BE2C (cell line): ENCODE measurements at regions not wholly inside any gene's neighbourhood (a gene's known extent, or its start where the extent isn't known, plus 50 kb on each side); places are given as distances from the start of the nearest gene placed in this dataset.

Experiments
- DNase-seq: peaks from one replicate; pipeline ENCODE4 v3.0.0-alpha.2; 2020
- H3K27me3 ChIP-seq: fragments of 250-450 bp; sonication (Bioruptor Pico); 2 replicates; pipeline ENCODE4 v1.5.1; 2020; ENCODE audit warnings: mild to moderate bottlenecking
- H3K36me3 ChIP-seq: fragments of 250-450 bp; sonication (Bioruptor Pico); 2 replicates; pipeline ENCODE4 v1.5.1; 2020; ENCODE audit warnings: mild to moderate bottlenecking
- H3K4me1 ChIP-seq: fragments of 250-450 bp; sonication (Bioruptor Pico); 2 replicates; pipeline ENCODE4 v1.5.1; 2020
- H3K4me3 ChIP-seq: 2 replicates; pipeline ENCODE4 v1.5.1; 2011; ENCODE audit warnings: low read depth, low read length
- H3K9me3 ChIP-seq: fragments of 250-450 bp; sonication (Bioruptor Pico); 2 replicates; pipeline ENCODE4 v1.5.1; 2020
- TF ChIP-seq, protein P1 (sequence below): IDR thresholded peaks from 2 replicates; pipeline ENCODE4 v1.5.1; 2012; ENCODE audit warnings: mild to moderate bottlenecking, low read depth, low read length

DNA sequence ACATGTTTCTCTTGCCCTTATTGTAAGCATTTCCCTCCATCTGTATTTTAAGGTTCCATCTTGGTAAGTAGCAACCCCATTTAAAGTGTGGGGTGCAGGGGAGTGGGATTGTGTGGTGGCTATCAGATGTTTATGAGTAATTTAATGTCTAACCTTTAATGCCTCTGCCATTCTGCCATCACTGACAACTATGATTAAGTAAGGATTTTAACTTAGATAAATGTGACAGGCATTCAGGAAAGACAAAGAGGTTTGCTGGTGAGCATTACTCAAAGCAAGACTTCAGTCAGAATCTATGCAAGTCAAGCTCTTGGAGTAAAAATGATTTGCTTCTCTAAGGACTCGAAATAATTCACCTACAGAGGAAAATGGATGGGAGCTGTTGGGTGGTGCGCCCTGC is 143.0 kb downstream of the NXNL2 start:
- H3K27me3 ChIP-seq, result no peaks in the 10 kb centered on the region
- no peak for DNase-seq
- TF ChIP-seq, protein P1, sequence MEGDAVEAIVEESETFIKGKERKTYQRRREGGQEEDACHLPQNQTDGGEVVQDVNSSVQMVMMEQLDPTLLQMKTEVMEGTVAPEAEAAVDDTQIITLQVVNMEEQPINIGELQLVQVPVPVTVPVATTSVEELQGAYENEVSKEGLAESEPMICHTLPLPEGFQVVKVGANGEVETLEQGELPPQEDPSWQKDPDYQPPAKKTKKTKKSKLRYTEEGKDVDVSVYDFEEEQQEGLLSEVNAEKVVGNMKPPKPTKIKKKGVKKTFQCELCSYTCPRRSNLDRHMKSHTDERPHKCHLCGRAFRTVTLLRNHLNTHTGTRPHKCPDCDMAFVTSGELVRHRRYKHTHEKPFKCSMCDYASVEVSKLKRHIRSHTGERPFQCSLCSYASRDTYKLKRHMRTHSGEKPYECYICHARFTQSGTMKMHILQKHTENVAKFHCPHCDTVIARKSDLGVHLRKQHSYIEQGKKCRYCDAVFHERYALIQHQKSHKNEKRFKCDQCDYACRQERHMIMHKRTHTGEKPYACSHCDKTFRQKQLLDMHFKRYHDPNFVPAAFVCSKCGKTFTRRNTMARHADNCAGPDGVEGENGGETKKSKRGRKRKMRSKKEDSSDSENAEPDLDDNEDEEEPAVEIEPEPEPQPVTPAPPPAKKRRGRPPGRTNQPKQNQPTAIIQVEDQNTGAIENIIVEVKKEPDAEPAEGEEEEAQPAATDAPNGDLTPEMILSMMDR, result no peak

DNA sequence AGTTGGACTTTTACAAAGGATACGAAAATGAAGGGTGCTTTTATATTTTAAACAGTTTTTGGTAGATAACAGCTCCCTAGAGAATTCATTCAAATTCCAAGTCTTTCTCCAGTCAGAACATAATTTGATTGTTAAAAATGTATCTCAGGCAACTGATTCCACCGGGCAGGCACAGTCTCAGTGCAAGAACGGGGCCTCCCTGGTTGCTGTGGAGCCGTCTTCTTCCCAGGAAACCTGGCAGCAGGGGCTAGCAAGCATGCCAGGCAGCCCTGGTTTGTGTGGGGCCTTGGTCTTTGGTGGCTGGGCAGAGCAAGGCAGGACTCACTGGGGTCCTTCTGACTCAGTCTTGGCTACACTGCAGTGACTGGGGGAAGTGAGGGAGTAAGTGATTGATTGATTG is 143.5 kb downstream of the NXNL2 start:
- Histone ChIP-seq H3K36me3 (no peaks in the 10 kb centered on the region), H3K4me3 (no peak overlapping the region), H3K27me3 (no peaks in the 10 kb centered on the region), H3K9me3 (no peaks in the 10 kb centered on the region), H3K4me1 (no peaks in the 10 kb centered on the region)
- TF ChIP-seq, protein P1, result no peak
- DNase-seq, result no peak

More for the DNA sequence above, 143.0 kb downstream of the NXNL2 start:
- Histone ChIP-seq H3K36me3 (no peaks in the 10 kb centered on the region), H3K4me3 (no peak overlapping the region), H3K9me3 (no peaks in the 10 kb centered on the region), H3K4me1 (no peaks in the 10 kb centered on the region)

DNA sequence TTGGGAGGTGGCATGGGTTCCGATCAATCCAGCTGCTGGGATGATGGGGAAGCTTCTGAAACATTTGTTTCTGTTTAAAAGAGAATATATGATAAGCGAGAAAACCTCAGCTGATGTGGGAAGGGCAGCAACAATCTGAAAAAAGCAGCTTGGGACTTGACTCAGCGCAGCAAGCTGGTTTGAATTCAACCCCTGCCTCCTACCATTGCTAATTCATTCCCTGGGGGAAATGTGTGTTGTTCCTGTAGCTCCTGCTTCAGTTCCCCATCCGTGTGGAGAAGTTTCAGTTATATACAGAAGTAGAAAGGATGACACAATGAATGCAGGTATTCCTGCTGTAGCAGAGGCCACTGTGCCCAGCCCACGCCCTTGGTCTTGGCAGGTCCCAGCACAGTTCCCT is 145.1 kb downstream of the NXNL2 start:
- Histone ChIP-seq H3K4me1 (no peaks in the 10 kb centered on the region), H3K4me3 (no peak overlapping the region), H3K36me3 (no peaks in the 10 kb centered on the region), H3K27me3 (no peaks in the 10 kb centered on the region), H3K9me3 (no peaks in the 10 kb centered on the region)
- TF ChIP-seq, protein P1, result no peak
- DNase-seq, result no peak

DNA sequence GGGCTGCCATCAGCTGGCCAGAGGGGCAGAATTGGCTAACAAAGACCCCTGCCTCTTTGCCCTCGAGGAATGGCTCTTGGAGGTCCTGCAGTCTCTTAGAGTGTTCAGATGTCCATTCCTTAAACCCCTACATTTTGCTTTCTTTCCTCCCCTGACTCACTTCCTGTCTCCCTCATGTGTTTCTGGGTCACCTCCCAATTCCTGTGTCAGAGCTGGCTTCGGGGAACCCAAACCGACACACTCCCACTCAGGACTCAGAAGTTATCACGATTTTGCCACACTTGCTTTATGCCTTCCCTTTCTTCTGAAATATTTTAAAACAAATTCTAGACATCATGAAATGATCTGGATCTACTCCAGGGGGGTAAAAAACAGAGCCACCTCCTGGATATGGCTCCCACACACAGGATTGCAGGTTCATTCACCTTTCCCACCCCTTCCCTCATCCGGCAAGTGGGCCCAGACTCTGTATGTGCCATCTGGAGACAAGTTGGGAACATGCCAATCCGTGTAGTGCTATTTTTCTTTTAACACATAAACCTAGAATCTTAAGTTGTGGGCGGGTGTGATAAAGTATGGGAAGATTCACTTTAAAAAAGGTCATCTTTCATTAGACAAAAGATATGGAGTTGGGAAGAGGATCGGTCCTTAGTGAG is 145.7 kb downstream of the NXNL2 start:
- Histone ChIP-seq H3K4me3 (no peak overlapping the region), H3K27me3 (no peaks in the 10 kb centered on the region), H3K9me3 (no peaks in the 10 kb centered on the region), H3K36me3 (no peaks in the 10 kb centered on the region), H3K4me1 (no peaks in the 10 kb centered on the region)
- TF ChIP-seq, protein P1, result no peak
- no peak for DNase-seq

DNA sequence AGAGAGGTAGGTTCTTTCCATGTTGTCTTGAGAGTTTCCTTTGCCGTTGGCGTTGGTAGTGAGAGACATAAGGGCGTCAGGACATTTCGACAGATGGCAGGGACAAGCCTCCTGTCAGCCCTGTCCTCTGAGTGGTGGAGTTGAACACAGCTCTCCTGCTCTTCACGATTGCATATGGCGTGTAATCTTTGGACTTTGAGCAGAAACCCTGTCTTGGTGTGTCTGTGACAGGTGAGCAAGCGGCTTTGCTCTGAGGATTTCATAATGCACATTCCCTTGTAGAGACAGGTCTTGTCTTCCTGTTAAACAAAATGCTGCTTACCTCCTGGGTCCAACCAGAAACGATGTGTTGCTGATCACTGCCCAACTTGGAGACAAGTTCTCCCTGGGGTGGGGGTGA is 146.5 kb downstream of the NXNL2 start:
- DNase-seq, result no peak
- H3K36me3 ChIP-seq, result no peaks in the 10 kb centered on the region
- TF ChIP-seq, protein P1, result no peak
- no peaks in the 10 kb centered on the region for H3K9me3 ChIP-seq
- H3K4me1 ChIP-seq, result no peaks in the 10 kb centered on the region
- H3K27me3 ChIP-seq, result no peaks in the 10 kb centered on the region
- H3K4me3 ChIP-seq, result no peak overlapping the region

DNA sequence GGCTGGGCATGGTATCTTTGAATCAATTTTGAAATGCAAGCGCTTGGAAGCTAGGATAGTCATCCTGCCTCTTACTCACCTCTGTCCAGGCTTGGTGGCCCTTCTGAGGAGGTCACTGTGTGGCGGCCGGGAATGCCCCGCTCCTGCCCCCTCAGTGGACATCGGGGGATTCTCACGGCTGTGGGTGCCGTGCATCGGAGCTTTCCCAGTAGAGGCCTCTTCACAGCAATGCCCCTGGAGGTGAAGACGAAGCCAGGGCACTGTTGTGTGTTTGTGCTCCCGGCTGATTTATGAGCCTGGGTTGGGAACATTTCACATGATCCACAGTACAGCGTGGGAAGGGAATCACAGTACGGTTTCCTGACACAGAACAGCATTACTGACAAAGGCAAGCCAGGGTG is 147.5 kb downstream of the NXNL2 start:
- DNase-seq, result no peak
- TF ChIP-seq, protein P1, result no peak
- no peaks in the 10 kb centered on the region for H3K4me1 ChIP-seq

More for the DNA sequence above, 147.5 kb downstream of the NXNL2 start:
- Histone ChIP-seq H3K9me3 (no peaks in the 10 kb centered on the region), H3K36me3 (no peaks in the 10 kb centered on the region), H3K27me3 (no peaks in the 10 kb centered on the region), H3K4me3 (no peak overlapping the region)
